Panc1 (cell line): ENCODE measurements at regions not wholly inside any gene's neighbourhood (a gene's known extent, or its start where the extent isn't known, plus 50 kb on each side); places are given as distances from the start of the nearest gene placed in this dataset.

ENCODE experiments used
- POLR2AphosphoS5 ChIP-seq: IDR thresholded peaks from 2 replicates; pipeline ENCODE4 v1.6.1; 2012; ENCODE audit warnings: mild to moderate bottlenecking, low read depth, low read length, moderate library complexity
- TF ChIP-seq, protein P1 (sequence below): fragments of 450-650 bp; IDR thresholded peaks from 2 replicates; pipeline ENCODE4 v1.5.1; 2017; ENCODE audit warnings: mild to moderate bottlenecking
- TF ChIP-seq, protein P2 (sequence below), 2 experiments: IDR thresholded peaks; 2 replicates each; pipeline ENCODE4 v1.6.1; 2011 to 2012; ENCODE audit warnings: low read depth in 2 of 2, control low read depth in 1 of 2, low read length in 1 of 2, mild to moderate bottlenecking in 1 of 2, moderate library complexity in 1 of 2; ENCODE audit not compliant: insufficient read depth in 1 of 2

- TF ChIP-seq POLR2AphosphoS5, result no peak
- TF ChIP-seq, protein P1, sequence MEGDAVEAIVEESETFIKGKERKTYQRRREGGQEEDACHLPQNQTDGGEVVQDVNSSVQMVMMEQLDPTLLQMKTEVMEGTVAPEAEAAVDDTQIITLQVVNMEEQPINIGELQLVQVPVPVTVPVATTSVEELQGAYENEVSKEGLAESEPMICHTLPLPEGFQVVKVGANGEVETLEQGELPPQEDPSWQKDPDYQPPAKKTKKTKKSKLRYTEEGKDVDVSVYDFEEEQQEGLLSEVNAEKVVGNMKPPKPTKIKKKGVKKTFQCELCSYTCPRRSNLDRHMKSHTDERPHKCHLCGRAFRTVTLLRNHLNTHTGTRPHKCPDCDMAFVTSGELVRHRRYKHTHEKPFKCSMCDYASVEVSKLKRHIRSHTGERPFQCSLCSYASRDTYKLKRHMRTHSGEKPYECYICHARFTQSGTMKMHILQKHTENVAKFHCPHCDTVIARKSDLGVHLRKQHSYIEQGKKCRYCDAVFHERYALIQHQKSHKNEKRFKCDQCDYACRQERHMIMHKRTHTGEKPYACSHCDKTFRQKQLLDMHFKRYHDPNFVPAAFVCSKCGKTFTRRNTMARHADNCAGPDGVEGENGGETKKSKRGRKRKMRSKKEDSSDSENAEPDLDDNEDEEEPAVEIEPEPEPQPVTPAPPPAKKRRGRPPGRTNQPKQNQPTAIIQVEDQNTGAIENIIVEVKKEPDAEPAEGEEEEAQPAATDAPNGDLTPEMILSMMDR, result no peak
- TF ChIP-seq, protein P2, sequence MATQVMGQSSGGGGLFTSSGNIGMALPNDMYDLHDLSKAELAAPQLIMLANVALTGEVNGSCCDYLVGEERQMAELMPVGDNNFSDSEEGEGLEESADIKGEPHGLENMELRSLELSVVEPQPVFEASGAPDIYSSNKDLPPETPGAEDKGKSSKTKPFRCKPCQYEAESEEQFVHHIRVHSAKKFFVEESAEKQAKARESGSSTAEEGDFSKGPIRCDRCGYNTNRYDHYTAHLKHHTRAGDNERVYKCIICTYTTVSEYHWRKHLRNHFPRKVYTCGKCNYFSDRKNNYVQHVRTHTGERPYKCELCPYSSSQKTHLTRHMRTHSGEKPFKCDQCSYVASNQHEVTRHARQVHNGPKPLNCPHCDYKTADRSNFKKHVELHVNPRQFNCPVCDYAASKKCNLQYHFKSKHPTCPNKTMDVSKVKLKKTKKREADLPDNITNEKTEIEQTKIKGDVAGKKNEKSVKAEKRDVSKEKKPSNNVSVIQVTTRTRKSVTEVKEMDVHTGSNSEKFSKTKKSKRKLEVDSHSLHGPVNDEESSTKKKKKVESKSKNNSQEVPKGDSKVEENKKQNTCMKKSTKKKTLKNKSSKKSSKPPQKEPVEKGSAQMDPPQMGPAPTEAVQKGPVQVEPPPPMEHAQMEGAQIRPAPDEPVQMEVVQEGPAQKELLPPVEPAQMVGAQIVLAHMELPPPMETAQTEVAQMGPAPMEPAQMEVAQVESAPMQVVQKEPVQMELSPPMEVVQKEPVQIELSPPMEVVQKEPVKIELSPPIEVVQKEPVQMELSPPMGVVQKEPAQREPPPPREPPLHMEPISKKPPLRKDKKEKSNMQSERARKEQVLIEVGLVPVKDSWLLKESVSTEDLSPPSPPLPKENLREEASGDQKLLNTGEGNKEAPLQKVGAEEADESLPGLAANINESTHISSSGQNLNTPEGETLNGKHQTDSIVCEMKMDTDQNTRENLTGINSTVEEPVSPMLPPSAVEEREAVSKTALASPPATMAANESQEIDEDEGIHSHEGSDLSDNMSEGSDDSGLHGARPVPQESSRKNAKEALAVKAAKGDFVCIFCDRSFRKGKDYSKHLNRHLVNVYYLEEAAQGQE (IDR thresholded peaks at IDR 0.05; ENCODE audit: insufficient read depth in 1 of 2, low read depth in 2 of 2, low read length in 1 of 2), result no peak
Observed at GRCh38 chr19:32227561-32228165, 117.7 kb upstream of the ZNF507 start.
